ENCODE measurements at regions not wholly inside any gene's neighbourhood (a gene's known extent, or its start where the extent isn't known, plus 50 kb on each side); places are given as distances from the start of the nearest gene placed in this dataset.

- Histone ChIP-seq H3K27me3 (ENCODE audit: low read depth) (no peaks in the 10 kb centered on the region), H3K36me3 (no peaks in the 10 kb centered on the region), H3K4me1 (peaks cover 39% of the 10 kb centered on the region), H3K9me3 (replicated peaks) (peaks cover 5% of the 10 kb centered on the region), H3K4me3 (no peak overlapping the region), H3K27ac (replicated peaks) (no peak overlapping the region)
- TF ChIP-seq CTCF (IDR thresholded peaks at IDR 0.05; ENCODE audit: borderline replicate concordance): no peak
- no peak for DNase-seq
- intact Hi-C loops (cut with micrococcal nuclease): no loop called here
Observed at GRCh38 chr13:33489563-33489962, 204.0 kb upstream of the STARD13 start.

GRCh38 chr13:33490461-33491327 is 205.1 kb upstream of the STARD13 start:
- Histone ChIP-seq H3K9me3 (replicated peaks) (no peaks in the 10 kb centered on the region), H3K27me3 (ENCODE audit: low read depth) (no peaks in the 10 kb centered on the region), H3K27ac (replicated peaks) (no peak overlapping the region), H3K36me3 (no peaks in the 10 kb centered on the region), H3K4me1 (peaks cover 50% of the 10 kb centered on the region), H3K4me3 (no peak overlapping the region)
- TF ChIP-seq CTCF (IDR thresholded peaks at IDR 0.05; ENCODE audit: borderline replicate concordance): no peak
- intact Hi-C loops (cut with micrococcal nuclease): no loop called here
- DNase-seq: no peak

GRCh38 chr13:33493672-33494365 is 208.3 kb upstream of the STARD13 start:
- no peaks in the 10 kb centered on the region for H3K36me3 ChIP-seq
- no peaks in the 10 kb centered on the region for H3K27me3 ChIP-seq (ENCODE audit: low read depth)
- H3K9me3 ChIP-seq (replicated peaks): no peaks in the 10 kb centered on the region
- no peak for DNase-seq
- peak overlapping the region; percentile 81 for H3K27ac ChIP-seq (replicated peaks)
- H3K4me1 ChIP-seq: peaks cover 39% of the 10 kb centered on the region
- no peak overlapping the region for H3K4me3 ChIP-seq
- no peak for TF ChIP-seq CTCF (IDR thresholded peaks at IDR 0.05; ENCODE audit: borderline replicate concordance)
- intact Hi-C loops (cut with micrococcal nuclease): no loop called here

GRCh38 chr13:33494596-33495204 is 209.1 kb upstream of the STARD13 start:
- peaks cover 39% of the 10 kb centered on the region for H3K4me1 ChIP-seq
- no peaks in the 10 kb centered on the region for H3K36me3 ChIP-seq
- H3K27me3 ChIP-seq (ENCODE audit: low read depth): no peaks in the 10 kb centered on the region
- H3K4me3 ChIP-seq: no peak overlapping the region
- no peak for TF ChIP-seq CTCF (IDR thresholded peaks at IDR 0.05; ENCODE audit: borderline replicate concordance)
- peak; percentile 17 for DNase-seq
- peak overlapping the region; percentile 81 for H3K27ac ChIP-seq (replicated peaks)
- intact Hi-C loops (cut with micrococcal nuclease): no loop called here
- no peaks in the 10 kb centered on the region for H3K9me3 ChIP-seq (replicated peaks)

- no peak for DNase-seq
- TF ChIP-seq CTCF (IDR thresholded peaks at IDR 0.05; ENCODE audit: borderline replicate concordance): no peak
- H3K9me3 ChIP-seq (replicated peaks): no peaks in the 10 kb centered on the region
- no peak overlapping the region for H3K4me3 ChIP-seq
- H3K4me1 ChIP-seq: peaks cover 39% of the 10 kb centered on the region
- H3K36me3 ChIP-seq: no peaks in the 10 kb centered on the region
- H3K27me3 ChIP-seq (ENCODE audit: low read depth): no peaks in the 10 kb centered on the region
- intact Hi-C loops (cut with micrococcal nuclease): no loop called here
- H3K27ac ChIP-seq (replicated peaks): peak overlapping the region; percentile 40
Observed at GRCh38 chr13:33496336-33496735, 210.8 kb upstream of the STARD13 start.
